GM23338 (cell line): ENCODE measurements at regions not wholly inside any gene's neighbourhood (a gene's known extent, or its start where the extent isn't known, plus 50 kb on each side); places are given as distances from the start of the nearest gene placed in this dataset.

Experiments
- ATAC-seq: fragments of 200-7000 bp; cut with Tn5 transposase; 3 replicates; pipeline ENCODE4 v1.9.1; 2020
- DNase-seq: peaks from one replicate; pipeline ENCODE4 v3.0.0-alpha.2; 2015; ENCODE audit warnings: low spot score
- H2AFZ ChIP-seq: fragments of 200-600 bp; sonication (generic); 2 replicates; pipeline ENCODE4 v1.8.0; 2016; ENCODE audit warnings: antibody characterized with exemption, mild to moderate bottlenecking, moderate library complexity
- H3F3A ChIP-seq: fragments of 200-600 bp; sonication (generic); replicated peaks from 2 replicates; pipeline ENCODE4 v1.8.0; 2017; ENCODE audit warnings: antibody characterized with exemption, mixed run types, low read depth
- H3K27ac ChIP-seq: fragments of 200-600 bp; sonication (generic); 2 replicates; pipeline ENCODE4 v1.6.1; 2016; ENCODE audit warnings: low read depth
- H3K27me3 ChIP-seq: fragments of 200-600 bp; sonication (generic); 2 replicates; pipeline ENCODE4 v1.8.0; 2016; ENCODE audit warnings: mild to moderate bottlenecking, mixed run types, moderate library complexity; ENCODE audit not compliant: insufficient read depth
- H3K36me3 ChIP-seq: fragments of 200-600 bp; sonication (generic); 2 replicates; pipeline ENCODE4 v1.8.0; 2016; ENCODE audit warnings: mild to moderate bottlenecking; ENCODE audit not compliant: insufficient read depth
- H3K4me1 ChIP-seq: fragments of 200-600 bp; sonication (generic); 2 replicates; pipeline ENCODE4 v1.8.0; 2016; ENCODE audit warnings: mild to moderate bottlenecking, moderate library complexity; ENCODE audit not compliant: insufficient read depth
- H3K4me2 ChIP-seq: fragments of 200-600 bp; sonication (generic); 2 replicates; pipeline ENCODE4 v1.7.1; 2017; ENCODE audit warnings: mixed run types
- H3K4me3 ChIP-seq: fragments of 200-600 bp; sonication (generic); 2 replicates; pipeline ENCODE4 v1.6.1; 2016; ENCODE audit warnings: mixed run types
- H3K79me2 ChIP-seq: fragments of 200-600 bp; sonication (generic); replicated peaks from 2 replicates; pipeline ENCODE4 v1.8.0; 2017; ENCODE audit warnings: mild to moderate bottlenecking; ENCODE audit not compliant: insufficient read depth
- H3K9me2 ChIP-seq: fragments of 200-600 bp; sonication (generic); 2 replicates; pipeline ENCODE4 v1.8.0; 2017; ENCODE audit not compliant: insufficient read depth
- H4K20me1 ChIP-seq: fragments of 200-600 bp; sonication (generic); replicated peaks from 2 replicates; pipeline ENCODE4 v1.8.0; 2017; ENCODE audit warnings: mild to moderate bottlenecking; ENCODE audit not compliant: insufficient read depth
- H3K27ac Mint-ChIP-seq: 2 replicates; pipeline ENCODE4 v1.8.0; 2020; ENCODE audit warnings: inconsistent platforms, mild to moderate bottlenecking, moderate library complexity, mixed read lengths
- H3K27me3 Mint-ChIP-seq: 3 replicates; pipeline ENCODE4 v1.8.0; 2022; ENCODE audit warnings: low read depth, mild to moderate bottlenecking, moderate library complexity, mixed read lengths, inconsistent platforms; ENCODE audit not compliant: insufficient read depth, poor library complexity
- H3K36me3 Mint-ChIP-seq: 3 replicates; pipeline ENCODE4 v1.8.0; 2021; ENCODE audit warnings: low read depth, mild to moderate bottlenecking, inconsistent platforms, moderate library complexity, mixed read lengths
- H3K4me1 Mint-ChIP-seq: 3 replicates; pipeline ENCODE4 v1.8.0; 2020; ENCODE audit warnings: mild to moderate bottlenecking, inconsistent platforms, mixed read lengths
- H3K4me3 Mint-ChIP-seq: 3 replicates; pipeline ENCODE4 v1.8.0; 2021; ENCODE audit warnings: moderate library complexity, mild to moderate bottlenecking, inconsistent platforms, mixed read lengths
- H3K9me3 Mint-ChIP-seq: 3 replicates; pipeline ENCODE4 v1.8.0; 2020; ENCODE audit warnings: moderate library complexity, mild to moderate bottlenecking, inconsistent platforms, mixed read lengths
- CREB1 ChIP-seq: fragments of 250-450 bp; sonication (Bioruptor Pico); IDR thresholded peaks from 2 replicates; pipeline ENCODE4 v1.5.0; 2020; ENCODE audit warnings: low read depth, mild to moderate bottlenecking, moderate library complexity
- CTCF ChIP-seq, 2 experiments: fragments of 200-600 bp in 1 of 2; sonication (generic) in 1 of 2; conservative IDR thresholded peaks; 2 replicates each; pipeline versions ENCODE4 v1.5.1 to v1.6.1; 2016 to 2017; ENCODE audit warnings: antibody characterized with exemption in 2 of 2, low read depth in 2 of 2, mild to moderate bottlenecking in 2 of 2, moderate library complexity in 1 of 2
- EZH2 ChIP-seq: fragments of 200-600 bp; sonication (generic); IDR thresholded peaks from one replicate; pipeline ENCODE4 v1.8.0; 2017; ENCODE audit warnings: antibody characterized with exemption, mild to moderate bottlenecking, low read depth; ENCODE audit not compliant: unreplicated experiment
- EZH2phosphoT487 ChIP-seq: fragments of 200-600 bp; sonication (generic); IDR thresholded peaks from one replicate; pipeline ENCODE4 v1.8.1; 2018; ENCODE audit warnings: antibody characterized with exemption; ENCODE audit not compliant: unreplicated experiment
- POLR2AphosphoS5 ChIP-seq: IDR thresholded peaks from 2 replicates; pipeline ENCODE4 v1.6.1; 2016; ENCODE audit warnings: antibody characterized with exemption, low read depth
- REST ChIP-seq: IDR thresholded peaks from one replicate; pipeline ENCODE4 v1.6.1; 2018; ENCODE audit warnings: antibody characterized with exemption; ENCODE audit not compliant: unreplicated experiment
- STAT1 ChIP-seq: IDR thresholded peaks from one replicate; pipeline ENCODE4 v1.6.1; 2016; ENCODE audit warnings: antibody characterized with exemption; ENCODE audit not compliant: unreplicated experiment
- ZNF331 ChIP-seq: fragments of 250-450 bp; sonication (Bioruptor Pico); IDR thresholded peaks from 2 replicates; pipeline ENCODE4 v1.5.0; 2020; ENCODE audit warnings: low read depth, mild to moderate bottlenecking, moderate library complexity
- TF ChIP-seq, protein P1 (sequence below): fragments of 250-450 bp; sonication (Bioruptor Pico); IDR thresholded peaks from 2 replicates; pipeline ENCODE4 v1.5.0; 2020; ENCODE audit warnings: mild to moderate bottlenecking, moderate library complexity

DNA sequence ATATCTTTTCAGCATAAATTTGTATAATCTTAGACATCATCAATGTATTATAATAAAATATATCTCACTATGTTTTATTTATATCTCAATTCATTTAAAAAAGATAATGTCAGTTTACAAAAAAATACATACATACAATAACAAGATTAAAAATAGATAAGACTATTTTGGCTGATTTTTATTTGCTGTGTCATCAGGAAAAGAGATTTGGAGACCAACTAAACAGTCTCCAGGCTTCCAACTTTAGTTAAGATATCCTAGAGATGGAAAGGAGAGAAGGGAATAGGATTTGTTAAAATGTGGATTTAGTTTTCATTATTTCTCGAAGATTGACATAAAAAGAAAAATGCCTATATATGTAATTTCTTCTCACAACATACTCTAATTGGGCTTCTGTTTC, 433.8 kb upstream of the TOM1L1 start:
- DNase-seq (no peak), ATAC-seq (no peak)
- H3K36me3 Mint-ChIP-seq, result peaks cover 19% of the 10 kb centered on the region; the same call in 2 of the 3 replicates
- H3K27me3 ChIP-seq, result no peaks in the 10 kb centered on the region
- H3K4me3 ChIP-seq, result no peak overlapping the region
- peaks cover 21% of the 10 kb centered on the region for H3K9me3 Mint-ChIP-seq
- no peaks in the 10 kb centered on the region for H3F3A ChIP-seq
- peaks cover 5% of the 10 kb centered on the region; the same call in 2 of the 3 replicates for H3K4me1 Mint-ChIP-seq
- H3K4me2 ChIP-seq, result no peak overlapping the region
- H3K27ac Mint-ChIP-seq, result no peak overlapping the region
- no peaks in the 10 kb centered on the region for H3K9me2 ChIP-seq
- no peaks in the 10 kb centered on the region for H4K20me1 ChIP-seq
- no peaks in the 10 kb centered on the region for H3K4me1 ChIP-seq
- H3K4me3 Mint-ChIP-seq, result no peak overlapping the region
- no peak overlapping the region for H2AFZ ChIP-seq
- H3K36me3 ChIP-seq, result no peaks in the 10 kb centered on the region; the same call in 1 of the 2 replicates
- TF ChIP-seq, protein P1, sequence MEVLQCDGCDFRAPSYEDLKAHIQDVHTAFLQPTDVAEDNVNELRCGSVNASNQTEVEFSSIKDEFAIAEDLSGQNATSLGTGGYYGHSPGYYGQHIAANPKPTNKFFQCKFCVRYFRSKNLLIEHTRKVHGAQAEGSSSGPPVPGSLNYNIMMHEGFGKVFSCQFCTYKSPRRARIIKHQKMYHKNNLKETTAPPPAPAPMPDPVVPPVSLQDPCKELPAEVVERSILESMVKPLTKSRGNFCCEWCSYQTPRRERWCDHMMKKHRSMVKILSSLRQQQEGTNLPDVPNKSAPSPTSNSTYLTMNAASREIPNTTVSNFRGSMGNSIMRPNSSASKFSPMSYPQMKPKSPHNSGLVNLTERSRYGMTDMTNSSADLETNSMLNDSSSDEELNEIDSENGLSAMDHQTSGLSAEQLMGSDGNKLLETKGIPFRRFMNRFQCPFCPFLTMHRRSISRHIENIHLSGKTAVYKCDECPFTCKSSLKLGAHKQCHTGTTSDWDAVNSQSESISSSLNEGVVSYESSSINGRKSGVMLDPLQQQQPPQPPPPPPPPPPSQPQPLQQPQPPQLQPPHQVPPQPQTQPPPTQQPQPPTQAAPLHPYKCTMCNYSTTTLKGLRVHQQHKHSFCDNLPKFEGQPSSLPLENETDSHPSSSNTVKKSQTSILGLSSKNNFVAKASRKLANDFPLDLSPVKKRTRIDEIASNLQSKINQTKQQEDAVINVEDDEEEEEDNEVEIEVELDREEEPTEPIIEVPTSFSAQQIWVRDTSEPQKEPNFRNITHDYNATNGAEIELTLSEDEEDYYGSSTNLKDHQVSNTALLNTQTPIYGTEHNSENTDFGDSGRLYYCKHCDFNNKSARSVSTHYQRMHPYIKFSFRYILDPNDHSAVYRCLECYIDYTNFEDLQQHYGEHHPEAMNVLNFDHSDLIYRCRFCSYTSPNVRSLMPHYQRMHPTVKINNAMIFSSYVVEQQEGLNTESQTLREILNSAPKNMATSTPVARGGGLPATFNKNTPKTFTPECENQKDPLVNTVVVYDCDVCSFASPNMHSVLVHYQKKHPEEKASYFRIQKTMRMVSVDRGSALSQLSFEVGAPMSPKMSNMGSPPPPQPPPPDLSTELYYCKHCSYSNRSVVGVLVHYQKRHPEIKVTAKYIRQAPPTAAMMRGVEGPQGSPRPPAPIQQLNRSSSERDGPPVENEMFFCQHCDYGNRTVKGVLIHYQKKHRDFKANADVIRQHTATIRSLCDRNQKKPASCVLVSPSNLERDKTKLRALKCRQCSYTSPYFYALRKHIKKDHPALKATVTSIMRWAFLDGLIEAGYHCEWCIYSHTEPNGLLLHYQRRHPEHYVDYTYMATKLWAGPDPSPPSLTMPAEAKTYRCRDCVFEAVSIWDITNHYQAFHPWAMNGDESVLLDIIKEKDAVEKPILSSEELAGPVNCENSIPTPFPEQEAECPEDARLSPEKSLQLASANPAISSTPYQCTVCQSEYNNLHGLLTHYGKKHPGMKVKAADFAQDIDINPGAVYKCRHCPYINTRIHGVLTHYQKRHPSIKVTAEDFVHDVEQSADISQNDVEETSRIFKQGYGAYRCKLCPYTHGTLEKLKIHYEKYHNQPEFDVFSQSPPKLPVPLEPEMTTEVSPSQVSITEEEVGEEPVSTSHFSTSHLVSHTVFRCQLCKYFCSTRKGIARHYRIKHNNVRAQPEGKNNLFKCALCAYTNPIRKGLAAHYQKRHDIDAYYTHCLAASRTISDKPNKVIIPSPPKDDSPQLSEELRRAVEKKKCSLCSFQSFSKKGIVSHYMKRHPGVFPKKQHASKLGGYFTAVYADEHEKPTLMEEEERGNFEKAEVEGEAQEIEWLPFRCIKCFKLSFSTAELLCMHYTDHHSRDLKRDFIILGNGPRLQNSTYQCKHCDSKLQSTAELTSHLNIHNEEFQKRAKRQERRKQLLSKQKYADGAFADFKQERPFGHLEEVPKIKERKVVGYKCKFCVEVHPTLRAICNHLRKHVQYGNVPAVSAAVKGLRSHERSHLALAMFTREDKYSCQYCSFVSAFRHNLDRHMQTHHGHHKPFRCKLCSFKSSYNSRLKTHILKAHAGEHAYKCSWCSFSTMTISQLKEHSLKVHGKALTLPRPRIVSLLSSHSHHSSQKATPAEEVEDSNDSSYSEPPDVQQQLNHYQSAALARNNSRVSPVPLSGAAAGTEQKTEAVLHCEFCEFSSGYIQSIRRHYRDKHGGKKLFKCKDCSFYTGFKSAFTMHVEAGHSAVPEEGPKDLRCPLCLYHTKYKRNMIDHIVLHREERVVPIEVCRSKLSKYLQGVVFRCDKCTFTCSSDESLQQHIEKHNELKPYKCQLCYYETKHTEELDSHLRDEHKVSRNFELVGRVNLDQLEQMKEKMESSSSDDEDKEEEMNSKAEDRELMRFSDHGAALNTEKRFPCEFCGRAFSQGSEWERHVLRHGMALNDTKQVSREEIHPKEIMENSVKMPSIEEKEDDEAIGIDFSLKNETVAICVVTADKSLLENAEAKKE, result no peak
- TF ChIP-seq EZH2 (no peak), STAT1 (no peak), POLR2AphosphoS5 (no peak), CTCF (conservative IDR thresholded peaks at IDR 0.05; ENCODE audit: low read depth in 2 of 2) (no peak), ZNF331 (CRISPR knock-in tag) (no peak), CREB1 (CRISPR knock-in tag) (no peak), EZH2phosphoT487 (no peak), REST (no peak)
- no peak overlapping the region for H3K27ac ChIP-seq
- no peaks in the 10 kb centered on the region for H3K27me3 Mint-ChIP-seq
- no peaks in the 10 kb centered on the region for H3K79me2 ChIP-seq
